ENCODE measurements at regions not wholly inside any gene's neighbourhood (a gene's known extent, or its start where the extent isn't known, plus 50 kb on each side); places are given as distances from the start of the nearest gene placed in this dataset.

GRCh38 chr15:31234815-31235214, 91.8 kb upstream of the KLF13 start:
- Histone ChIP-seq H3K4me3 (no peak overlapping the region), H3K27me3 (ENCODE audit: low read depth) (no peaks in the 10 kb centered on the region), H3K4me1 (peaks cover 21% of the 10 kb centered on the region), H3K27ac (no peak overlapping the region), H3K9me3 (no peaks in the 10 kb centered on the region), H3K36me3 (no peaks in the 10 kb centered on the region)
- DNase-seq (no peak), ATAC-seq (no peak)
- intact Hi-C loops (cut with DNase I) = no loop called here
- TF ChIP-seq CTCF (IDR thresholded peaks at IDR 0.05) = no peak

- intact Hi-C loops (cut with DNase I) = no loop called here
- Histone ChIP-seq H3K4me3 (no peak overlapping the region), H3K27me3 (ENCODE audit: low read depth) (no peaks in the 10 kb centered on the region), H3K4me1 (peaks cover 21% of the 10 kb centered on the region), H3K9me3 (no peaks in the 10 kb centered on the region), H3K36me3 (no peaks in the 10 kb centered on the region), H3K27ac (peak overlapping the region; percentile 73)
- DNase-seq (no peak), ATAC-seq (peak; percentile 25 to 51)
- no peak for TF ChIP-seq CTCF (IDR thresholded peaks at IDR 0.05)
Measured at GRCh38 chr15:31235311-31236183, 91.1 kb upstream of the KLF13 start.

GRCh38 chr15:31236184-31237042, 90.2 kb upstream of the KLF13 start:
- ATAC-seq (peak; percentile 82 to 87), DNase-seq (peak; percentile 64)
- no peak overlapping the region for H3K4me3 ChIP-seq
- no peaks in the 10 kb centered on the region for H3K36me3 ChIP-seq
- peak overlapping the region; percentile 73 for H3K27ac ChIP-seq
- no peaks in the 10 kb centered on the region for H3K27me3 ChIP-seq (ENCODE audit: low read depth)
- peaks cover 21% of the 10 kb centered on the region for H3K4me1 ChIP-seq
- no peaks in the 10 kb centered on the region for H3K9me3 ChIP-seq
- peak; percentile 8 for TF ChIP-seq CTCF (IDR thresholded peaks at IDR 0.05)
- intact Hi-C loops (cut with DNase I) = no loop called here

- Histone ChIP-seq H3K4me1 (peaks cover 21% of the 10 kb centered on the region), H3K9me3 (no peaks in the 10 kb centered on the region), H3K36me3 (no peaks in the 10 kb centered on the region), H3K4me3 (no peak overlapping the region), H3K27ac (no peak overlapping the region), H3K27me3 (ENCODE audit: low read depth) (no peaks in the 10 kb centered on the region)
- DNase-seq (no peak), ATAC-seq (no peak)
- no peak for TF ChIP-seq CTCF (IDR thresholded peaks at IDR 0.05)
- intact Hi-C loops (cut with DNase I) = no loop called here
Measured at GRCh38 chr15:31237043-31237324, 89.7 kb upstream of the KLF13 start.

- intact Hi-C loops (cut with DNase I) = no loop called here
- DNase-seq (no peak), ATAC-seq (no peak)
- Histone ChIP-seq H3K4me3 (no peak overlapping the region), H3K27me3 (ENCODE audit: low read depth) (no peaks in the 10 kb centered on the region), H3K9me3 (no peaks in the 10 kb centered on the region), H3K4me1 (peaks cover 21% of the 10 kb centered on the region), H3K36me3 (no peaks in the 10 kb centered on the region), H3K27ac (no peak overlapping the region)
- TF ChIP-seq CTCF (IDR thresholded peaks at IDR 0.05) = no peak
Measured at GRCh38 chr15:31238906-31239305, 87.7 kb upstream of the KLF13 start.

Measured in lower lobe of right lung (tissue), 2 donors.